Astrocyte (in vitro differentiated cells and primary cell): ENCODE measurements at regions not wholly inside any gene's neighbourhood (a gene's known extent, or its start where the extent isn't known, plus 50 kb on each side); places are given as distances from the start of the nearest gene placed in this dataset.

Experiments
- DNase-seq: peaks from one replicate; pipeline ENCODE4 v3.0.0-alpha.2; 2010; ENCODE audit warnings: low read depth
- FAIRE-seq: peaks from 2 replicates; lab custom pipeline; 2011; peaks lifted over from hg19 to GRCh38; lab: Jason Lieb, UNC
- H2AFZ ChIP-seq: 2 replicates; pipeline ENCODE4 v1.6.0; 2012; ENCODE audit warnings: low read depth, low read length, inconsistent platforms
- H3K27ac ChIP-seq: 2 replicates; pipeline ENCODE4 v1.5.1; 2011; ENCODE audit warnings: low read depth, low read length, inconsistent platforms
- H3K27me3 ChIP-seq: 2 replicates; pipeline ENCODE4 v1.6.0; 2011; ENCODE audit warnings: low read length, inconsistent platforms; ENCODE audit not compliant: insufficient read depth
- H3K36me3 ChIP-seq: 2 replicates; pipeline ENCODE4 v1.5.1; 2011; ENCODE audit warnings: low read length, inconsistent platforms; ENCODE audit not compliant: insufficient read depth
- H3K4me1 ChIP-seq: 2 replicates; pipeline ENCODE4 v1.5.1; 2011; ENCODE audit warnings: low read length, inconsistent platforms; ENCODE audit not compliant: insufficient read depth
- H3K4me2 ChIP-seq: 2 replicates; pipeline ENCODE4 v1.6.0; 2012; ENCODE audit warnings: low read length, inconsistent platforms
- H3K4me3 ChIP-seq: 2 replicates; pipeline ENCODE4 v1.5.1; 2011; ENCODE audit warnings: low read depth, mild to moderate bottlenecking, low read length, inconsistent platforms; ENCODE audit not compliant: insufficient read depth
- H3K79me2 ChIP-seq: 2 replicates; pipeline ENCODE4 v1.6.0; 2012; ENCODE audit warnings: mild to moderate bottlenecking, low read length, inconsistent platforms; ENCODE audit not compliant: insufficient read depth
- H3K9ac ChIP-seq: 2 replicates; pipeline ENCODE4 v1.6.0; 2012; ENCODE audit warnings: mild to moderate bottlenecking, low read length, inconsistent platforms
- H3K9me3 ChIP-seq: 2 replicates; pipeline ENCODE4 v1.5.1; 2012; ENCODE audit warnings: low read depth, mild to moderate bottlenecking, low read length, inconsistent platforms; ENCODE audit not compliant: insufficient read depth
- H4K20me1 ChIP-seq: 2 replicates; pipeline ENCODE4 v1.6.0; 2012; ENCODE audit warnings: low read length, inconsistent platforms; ENCODE audit not compliant: insufficient read depth
- H3K27ac Mint-ChIP-seq: one replicate; pipeline ENCODE4 v1.8.0; 2021; ENCODE audit warnings: mild to moderate bottlenecking, mixed read lengths; ENCODE audit not compliant: unreplicated experiment
- H3K27me3 Mint-ChIP-seq: one replicate; pipeline ENCODE4 v1.8.0; 2021; ENCODE audit warnings: low read depth, mixed read lengths; ENCODE audit not compliant: unreplicated experiment
- H3K36me3 Mint-ChIP-seq: one replicate; pipeline ENCODE4 v1.8.0; 2021; ENCODE audit warnings: low read depth, mixed read lengths; ENCODE audit not compliant: unreplicated experiment
- H3K4me1 Mint-ChIP-seq: one replicate; pipeline ENCODE4 v1.8.0; 2021; ENCODE audit warnings: low read depth, mixed read lengths; ENCODE audit not compliant: unreplicated experiment
- H3K4me3 Mint-ChIP-seq: one replicate; pipeline ENCODE4 v1.8.0; 2021; ENCODE audit warnings: mild to moderate bottlenecking, moderate library complexity, mixed read lengths; ENCODE audit not compliant: unreplicated experiment
- H3K9me3 Mint-ChIP-seq: one replicate; pipeline ENCODE4 v1.8.0; 2021; ENCODE audit warnings: mild to moderate bottlenecking, mixed read lengths; ENCODE audit not compliant: unreplicated experiment
- EZH2 ChIP-seq: IDR thresholded peaks from 2 replicates; pipeline ENCODE4 v1.6.1; 2012; ENCODE audit warnings: mild to moderate bottlenecking, low read length, inconsistent platforms; ENCODE audit not compliant: insufficient read depth
- TF ChIP-seq, protein P1 (sequence below): IDR thresholded peaks from 2 replicates; pipeline ENCODE4 v1.5.1; 2011; ENCODE audit warnings: low read depth, mild to moderate bottlenecking, inconsistent platforms, low read length, moderate library complexity; ENCODE audit not compliant: insufficient read depth

DNA sequence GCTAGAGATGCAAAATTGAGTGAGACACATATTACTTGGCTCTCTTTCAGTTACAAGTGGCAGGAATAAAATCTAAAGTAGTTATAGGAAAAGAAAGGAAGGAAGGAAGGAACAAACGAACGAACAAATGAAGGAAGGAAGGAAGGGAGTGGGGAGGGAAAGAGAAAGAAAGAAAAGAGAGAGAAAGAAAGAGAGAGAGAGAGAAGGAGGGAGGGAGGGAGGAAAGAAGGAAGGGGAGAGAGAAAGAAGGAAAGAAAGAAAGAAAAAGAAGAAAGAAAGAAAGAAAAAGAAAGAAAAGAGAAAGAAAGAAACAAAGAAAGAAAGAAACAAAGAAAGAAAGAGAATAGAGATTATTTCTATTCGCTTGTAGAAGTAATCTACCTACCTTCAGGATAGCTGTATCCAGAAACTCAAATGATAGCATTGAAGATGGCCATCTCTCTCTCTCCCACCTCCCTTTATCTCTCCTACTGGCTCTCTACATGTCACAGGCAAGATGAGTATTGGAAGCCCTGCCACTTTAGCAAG lies 229.7 kb upstream of the TLE3 start:
- H3K4me2 ChIP-seq = peak overlapping the region; percentile 68
- H3K4me1 Mint-ChIP-seq = peaks cover 24% of the 10 kb centered on the region
- H3K27ac ChIP-seq = no peak overlapping the region
- no peak overlapping the region for H3K27ac Mint-ChIP-seq
- no peak for FAIRE-seq
- no peak overlapping the region for H3K4me3 ChIP-seq
- no peaks in the 10 kb centered on the region for H3K79me2 ChIP-seq
- H3K9ac ChIP-seq = no peak overlapping the region
- no peaks in the 10 kb centered on the region for H3K36me3 Mint-ChIP-seq
- no peaks in the 10 kb centered on the region for H3K36me3 ChIP-seq
- no peak overlapping the region for H2AFZ ChIP-seq
- H3K9me3 Mint-ChIP-seq = peaks cover 10% of the 10 kb centered on the region
- H3K4me3 Mint-ChIP-seq = no peak overlapping the region
- H3K27me3 Mint-ChIP-seq = peaks cover 8% of the 10 kb centered on the region
- DNase-seq = no peak
- no peaks in the 10 kb centered on the region for H4K20me1 ChIP-seq
- TF ChIP-seq EZH2 = no peak
- TF ChIP-seq, protein P1, sequence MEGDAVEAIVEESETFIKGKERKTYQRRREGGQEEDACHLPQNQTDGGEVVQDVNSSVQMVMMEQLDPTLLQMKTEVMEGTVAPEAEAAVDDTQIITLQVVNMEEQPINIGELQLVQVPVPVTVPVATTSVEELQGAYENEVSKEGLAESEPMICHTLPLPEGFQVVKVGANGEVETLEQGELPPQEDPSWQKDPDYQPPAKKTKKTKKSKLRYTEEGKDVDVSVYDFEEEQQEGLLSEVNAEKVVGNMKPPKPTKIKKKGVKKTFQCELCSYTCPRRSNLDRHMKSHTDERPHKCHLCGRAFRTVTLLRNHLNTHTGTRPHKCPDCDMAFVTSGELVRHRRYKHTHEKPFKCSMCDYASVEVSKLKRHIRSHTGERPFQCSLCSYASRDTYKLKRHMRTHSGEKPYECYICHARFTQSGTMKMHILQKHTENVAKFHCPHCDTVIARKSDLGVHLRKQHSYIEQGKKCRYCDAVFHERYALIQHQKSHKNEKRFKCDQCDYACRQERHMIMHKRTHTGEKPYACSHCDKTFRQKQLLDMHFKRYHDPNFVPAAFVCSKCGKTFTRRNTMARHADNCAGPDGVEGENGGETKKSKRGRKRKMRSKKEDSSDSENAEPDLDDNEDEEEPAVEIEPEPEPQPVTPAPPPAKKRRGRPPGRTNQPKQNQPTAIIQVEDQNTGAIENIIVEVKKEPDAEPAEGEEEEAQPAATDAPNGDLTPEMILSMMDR = no peak
- H3K27me3 ChIP-seq = no peaks in the 10 kb centered on the region
- peaks cover 17% of the 10 kb centered on the region for H3K4me1 ChIP-seq
- H3K9me3 ChIP-seq = no peaks in the 10 kb centered on the region

DNA sequence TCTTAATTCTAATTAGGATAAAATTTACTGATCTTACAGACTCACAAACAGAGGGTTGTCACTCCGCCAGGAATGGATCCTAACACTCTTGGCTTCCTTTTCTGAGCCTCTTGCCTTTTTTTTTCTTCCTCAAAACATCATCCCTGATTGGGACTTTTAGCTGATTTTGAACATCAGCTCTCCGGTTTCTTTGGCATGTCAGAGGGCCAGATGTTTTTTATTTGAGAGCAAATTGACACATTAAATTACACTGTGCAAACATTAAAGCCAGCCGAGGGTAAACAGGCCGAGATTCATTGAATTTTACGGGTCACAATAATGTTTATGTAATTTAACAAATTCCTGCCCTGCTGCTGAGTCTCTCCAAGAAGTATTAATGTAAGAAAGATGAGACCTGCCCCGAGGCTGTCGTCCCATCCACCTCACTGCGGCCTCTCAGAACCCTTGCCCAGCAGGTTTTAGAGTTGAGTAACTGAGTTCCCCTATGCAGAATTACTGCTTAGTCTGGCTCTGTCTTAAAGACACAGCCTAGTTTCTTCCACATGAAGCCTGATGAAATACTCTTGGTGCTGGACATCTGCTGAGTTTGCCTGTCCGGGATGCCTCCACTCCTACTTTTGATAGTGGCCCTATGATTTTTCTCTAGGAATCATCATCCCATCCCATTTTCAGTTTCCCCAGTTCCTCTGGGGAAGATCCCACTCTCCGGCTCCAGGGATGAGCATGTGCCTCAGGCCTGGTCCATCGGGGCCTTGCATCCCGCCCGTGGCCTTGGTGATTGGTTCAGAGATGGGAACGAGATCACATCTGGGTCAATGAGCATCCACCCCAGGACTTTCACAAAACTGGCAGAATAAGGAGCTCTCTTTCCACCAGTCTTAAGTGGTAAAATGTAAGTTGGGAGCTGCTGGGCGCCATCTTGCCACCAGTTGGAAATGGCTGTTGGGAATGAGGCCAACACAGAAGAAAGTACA lies 226.6 kb upstream of the TLE3 start:
- Histone ChIP-seq H3K27ac (no peak overlapping the region), H3K4me2 (no peak overlapping the region), H3K79me2 (no peaks in the 10 kb centered on the region), H3K4me1 (peaks cover 21% of the 10 kb centered on the region), H3K36me3 (no peaks in the 10 kb centered on the region), H3K4me3 (no peak overlapping the region), H3K27me3 (no peaks in the 10 kb centered on the region), H3K9me3 (no peaks in the 10 kb centered on the region), H3K9ac (no peak overlapping the region), H4K20me1 (no peaks in the 10 kb centered on the region), H2AFZ (no peak overlapping the region)
- Mint-ChIP-seq H3K27me3 (peaks cover 29% of the 10 kb centered on the region), H3K9me3 (peaks cover 8% of the 10 kb centered on the region), H3K27ac (no peak overlapping the region), H3K36me3 (peaks cover 4% of the 10 kb centered on the region), H3K4me3 (no peak overlapping the region), H3K4me1 (peaks cover 24% of the 10 kb centered on the region)
- no peak for TF ChIP-seq EZH2
- TF ChIP-seq, protein P1 = no peak
- DNase-seq (peak; percentile 41), FAIRE-seq (no peak)
